ENCODE measurements at regions not wholly inside any gene's neighbourhood (a gene's known extent, or its start where the extent isn't known, plus 50 kb on each side); places are given as distances from the start of the nearest gene placed in this dataset.

- no peaks in the 10 kb centered on the region for H3K27me3 Mint-ChIP-seq
- no peaks in the 10 kb centered on the region for H3K36me3 Mint-ChIP-seq (ENCODE audit: low read depth)
- H3K27ac Mint-ChIP-seq: no peak overlapping the region
- H3K4me1 Mint-ChIP-seq: no peaks in the 10 kb centered on the region
- POLR2A ChIA-PET: no interaction called here
- intact Hi-C loops (cut with DNase I, micrococcal nuclease): no loop called here
- DNase-seq (no peak), ATAC-seq (no peak)
- no peak overlapping the region for H3K4me3 Mint-ChIP-seq
- H3K9me3 Mint-ChIP-seq (ENCODE audit: low read depth): no peaks in the 10 kb centered on the region
- CTCF ChIA-PET: interaction anchor here (0.6 kb wide), 1 partner anchor 841 kb away, joined by 3 read pairs; no protein-coding TSS in a partner anchor
Measured at GRCh38 chr3:110390372-110390771, 681.2 kb upstream of the NECTIN3 start.

GRCh38 chr3:110391042-110391441, 680.6 kb upstream of the NECTIN3 start:
- ATAC-seq (no peak), DNase-seq (no peak)
- ChIA-PET POLR2A (no interaction called here), CTCF (interaction anchor here (0.6 kb wide), 1 partner anchor 842 kb away, joined by 3 read pairs; no protein-coding TSS in a partner anchor)
- no peaks in the 10 kb centered on the region for H3K9me3 Mint-ChIP-seq (ENCODE audit: low read depth)
- no peak overlapping the region for H3K27ac Mint-ChIP-seq
- no peak overlapping the region for H3K4me3 Mint-ChIP-seq
- intact Hi-C loops (cut with DNase I, micrococcal nuclease): no loop called here
- H3K4me1 Mint-ChIP-seq: no peaks in the 10 kb centered on the region
- H3K36me3 Mint-ChIP-seq (ENCODE audit: low read depth): no peaks in the 10 kb centered on the region
- no peaks in the 10 kb centered on the region for H3K27me3 Mint-ChIP-seq

GRCh38 chr3:110391640-110392395, 679.8 kb upstream of the NECTIN3 start:
- ChIA-PET CTCF (interaction anchor here (0.5 kb wide), 1 partner anchor 739 kb away, joined by 3 read pairs; no protein-coding TSS in a partner anchor), POLR2A (no interaction called here)
- no peaks in the 10 kb centered on the region for H3K9me3 Mint-ChIP-seq (ENCODE audit: low read depth)
- no peaks in the 10 kb centered on the region for H3K4me1 Mint-ChIP-seq
- H3K27ac Mint-ChIP-seq: no peak overlapping the region
- H3K4me3 Mint-ChIP-seq: no peak overlapping the region
- intact Hi-C loops (cut with DNase I, micrococcal nuclease): no loop called here
- ATAC-seq (no peak), DNase-seq (no peak)
- H3K27me3 Mint-ChIP-seq: no peaks in the 10 kb centered on the region
- no peaks in the 10 kb centered on the region for H3K36me3 Mint-ChIP-seq (ENCODE audit: low read depth)

- CTCF ChIA-PET: no interaction called here
- Mint-ChIP-seq H3K4me1 (no peaks in the 10 kb centered on the region), H3K27ac (no peak overlapping the region), H3K27me3 (no peaks in the 10 kb centered on the region), H3K4me3 (no peak overlapping the region), H3K36me3 (ENCODE audit: low read depth) (no peaks in the 10 kb centered on the region), H3K9me3 (ENCODE audit: low read depth) (no peaks in the 10 kb centered on the region)
- POLR2A ChIA-PET: no interaction called here
- intact Hi-C loops (cut with DNase I, micrococcal nuclease): no loop called here
- no peak for DNase-seq
- no peak for ATAC-seq
Measured at GRCh38 chr3:110393941-110394340, 677.7 kb upstream of the NECTIN3 start.

- Mint-ChIP-seq H3K27me3 (no peaks in the 10 kb centered on the region), H3K4me3 (no peak overlapping the region), H3K36me3 (ENCODE audit: low read depth) (no peaks in the 10 kb centered on the region), H3K27ac (no peak overlapping the region), H3K4me1 (no peaks in the 10 kb centered on the region), H3K9me3 (ENCODE audit: low read depth) (peaks cover 6% of the 10 kb centered on the region)
- DNase-seq: no peak
- CTCF ChIA-PET: interaction anchor here (0.7 kb wide), 1 partner anchor 19 kb away, joined by 3 read pairs; no protein-coding TSS in a partner anchor
- POLR2A ChIA-PET: no interaction called here
- intact Hi-C loops (cut with DNase I, micrococcal nuclease): no loop called here
- no peak for ATAC-seq
Measured at GRCh38 chr3:110397115-110397514, 674.5 kb upstream of the NECTIN3 start.

GRCh38 chr3:110400315-110400714, 671.3 kb upstream of the NECTIN3 start:
- no peaks in the 10 kb centered on the region for H3K27me3 Mint-ChIP-seq
- no peak overlapping the region for H3K4me3 Mint-ChIP-seq
- no peaks in the 10 kb centered on the region for H3K36me3 Mint-ChIP-seq (ENCODE audit: low read depth)
- POLR2A ChIA-PET: no interaction called here
- peaks cover 6% of the 10 kb centered on the region for H3K9me3 Mint-ChIP-seq (ENCODE audit: low read depth)
- DNase-seq (no peak), ATAC-seq (no peak)
- H3K4me1 Mint-ChIP-seq: no peaks in the 10 kb centered on the region
- no peak overlapping the region for H3K27ac Mint-ChIP-seq
- intact Hi-C loops (cut with DNase I, micrococcal nuclease): no loop called here
- CTCF ChIA-PET: no interaction called here

GRCh38 chr3:110405830-110406585, 665.6 kb upstream of the NECTIN3 start:
- DNase-seq (no peak), ATAC-seq (no peak)
- Mint-ChIP-seq H3K36me3 (ENCODE audit: low read depth) (no peaks in the 10 kb centered on the region), H3K9me3 (ENCODE audit: low read depth) (no peaks in the 10 kb centered on the region), H3K27me3 (peaks cover 2% of the 10 kb centered on the region), H3K4me3 (no peak overlapping the region), H3K4me1 (no peaks in the 10 kb centered on the region), H3K27ac (no peak overlapping the region)
- ChIA-PET CTCF (interaction anchor here (1.4 kb wide), 1 partner anchor 91 kb away, joined by 3 read pairs; no protein-coding TSS in a partner anchor), POLR2A (no interaction called here)
- intact Hi-C loops (cut with DNase I, micrococcal nuclease): no loop called here

GRCh38 chr3:110413266-110413665, 658.4 kb upstream of the NECTIN3 start:
- Mint-ChIP-seq H3K27ac (no peak overlapping the region), H3K4me3 (no peak overlapping the region), H3K36me3 (ENCODE audit: low read depth) (no peaks in the 10 kb centered on the region), H3K27me3 (peaks cover 3% of the 10 kb centered on the region), H3K4me1 (no peaks in the 10 kb centered on the region), H3K9me3 (ENCODE audit: low read depth) (no peaks in the 10 kb centered on the region)
- intact Hi-C loops (cut with DNase I, micrococcal nuclease): no loop called here
- ATAC-seq (no peak), DNase-seq (no peak)
- ChIA-PET CTCF (no interaction called here), POLR2A (no interaction called here)

- H3K36me3 Mint-ChIP-seq (ENCODE audit: low read depth): no peaks in the 10 kb centered on the region
- CTCF ChIA-PET: no interaction called here
- intact Hi-C loops (cut with DNase I, micrococcal nuclease): no loop called here
Measured at GRCh38 chr3:110413807-110414748, 657.5 kb upstream of the NECTIN3 start.

GRCh38 chr3:110414855-110415254, 656.8 kb upstream of the NECTIN3 start:
- Mint-ChIP-seq H3K27me3 (peaks cover 3% of the 10 kb centered on the region), H3K9me3 (ENCODE audit: low read depth) (no peaks in the 10 kb centered on the region), H3K36me3 (ENCODE audit: low read depth) (no peaks in the 10 kb centered on the region), H3K4me3 (no peak overlapping the region), H3K4me1 (no peaks in the 10 kb centered on the region), H3K27ac (no peak overlapping the region)
- POLR2A ChIA-PET: no interaction called here
- CTCF ChIA-PET: no interaction called here
- intact Hi-C loops (cut with DNase I, micrococcal nuclease): no loop called here
- no peak for ATAC-seq
- no peak for DNase-seq

More at GRCh38 chr3:110413807-110414748, 657.5 kb upstream of the NECTIN3 start:
- H3K9me3 Mint-ChIP-seq (ENCODE audit: low read depth): no peaks in the 10 kb centered on the region
- no peak overlapping the region for H3K27ac Mint-ChIP-seq
- DNase-seq (no peak), ATAC-seq (no peak)
- no peaks in the 10 kb centered on the region for H3K4me1 Mint-ChIP-seq
- H3K27me3 Mint-ChIP-seq: peaks cover 3% of the 10 kb centered on the region
- POLR2A ChIA-PET: no interaction called here
- no peak overlapping the region for H3K4me3 Mint-ChIP-seq

GRCh38 chr3:110419096-110419495, 652.5 kb upstream of the NECTIN3 start:
- ChIA-PET POLR2A (no interaction called here), CTCF (interaction anchor here (0.7 kb wide), 1 partner anchor 1300 kb away, joined by 4 read pairs; no protein-coding TSS in a partner anchor)
- H3K9me3 Mint-ChIP-seq (ENCODE audit: low read depth): no peaks in the 10 kb centered on the region
- H3K36me3 Mint-ChIP-seq (ENCODE audit: low read depth): no peaks in the 10 kb centered on the region
- intact Hi-C loops (cut with DNase I, micrococcal nuclease): no loop called here
- H3K4me1 Mint-ChIP-seq: no peaks in the 10 kb centered on the region
- ATAC-seq: no peak
- peaks cover 3% of the 10 kb centered on the region for H3K27me3 Mint-ChIP-seq
- DNase-seq: peak; percentile 3
- H3K4me3 Mint-ChIP-seq: no peak overlapping the region
- H3K27ac Mint-ChIP-seq: no peak overlapping the region
